ENCODE measurements at regions not wholly inside any gene's neighbourhood (a gene's known extent, or its start where the extent isn't known, plus 50 kb on each side); places are given as distances from the start of the nearest gene placed in this dataset.

- no peak overlapping the region for H3K4me3 ChIP-seq (ENCODE audit: low read depth, low read length)
- TF ChIP-seq, protein P1, sequence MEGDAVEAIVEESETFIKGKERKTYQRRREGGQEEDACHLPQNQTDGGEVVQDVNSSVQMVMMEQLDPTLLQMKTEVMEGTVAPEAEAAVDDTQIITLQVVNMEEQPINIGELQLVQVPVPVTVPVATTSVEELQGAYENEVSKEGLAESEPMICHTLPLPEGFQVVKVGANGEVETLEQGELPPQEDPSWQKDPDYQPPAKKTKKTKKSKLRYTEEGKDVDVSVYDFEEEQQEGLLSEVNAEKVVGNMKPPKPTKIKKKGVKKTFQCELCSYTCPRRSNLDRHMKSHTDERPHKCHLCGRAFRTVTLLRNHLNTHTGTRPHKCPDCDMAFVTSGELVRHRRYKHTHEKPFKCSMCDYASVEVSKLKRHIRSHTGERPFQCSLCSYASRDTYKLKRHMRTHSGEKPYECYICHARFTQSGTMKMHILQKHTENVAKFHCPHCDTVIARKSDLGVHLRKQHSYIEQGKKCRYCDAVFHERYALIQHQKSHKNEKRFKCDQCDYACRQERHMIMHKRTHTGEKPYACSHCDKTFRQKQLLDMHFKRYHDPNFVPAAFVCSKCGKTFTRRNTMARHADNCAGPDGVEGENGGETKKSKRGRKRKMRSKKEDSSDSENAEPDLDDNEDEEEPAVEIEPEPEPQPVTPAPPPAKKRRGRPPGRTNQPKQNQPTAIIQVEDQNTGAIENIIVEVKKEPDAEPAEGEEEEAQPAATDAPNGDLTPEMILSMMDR (conservative IDR thresholded peaks at IDR 0.05; ENCODE audit: low read depth, low read length) = no peak
- no peak for DNase-seq (ENCODE audit: low read depth)
Measured at GRCh38 chr9:26361010-26361409, 531.6 kb downstream of the CAAP1 start.

- TF ChIP-seq, protein P1 (conservative IDR thresholded peaks at IDR 0.05; ENCODE audit: low read depth, low read length) = no peak
- no peak overlapping the region for H3K4me3 ChIP-seq (ENCODE audit: low read depth, low read length)
- DNase-seq (ENCODE audit: low read depth) = no peak
Measured at GRCh38 chr9:26358836-26359235, 533.8 kb downstream of the CAAP1 start.

DNA sequence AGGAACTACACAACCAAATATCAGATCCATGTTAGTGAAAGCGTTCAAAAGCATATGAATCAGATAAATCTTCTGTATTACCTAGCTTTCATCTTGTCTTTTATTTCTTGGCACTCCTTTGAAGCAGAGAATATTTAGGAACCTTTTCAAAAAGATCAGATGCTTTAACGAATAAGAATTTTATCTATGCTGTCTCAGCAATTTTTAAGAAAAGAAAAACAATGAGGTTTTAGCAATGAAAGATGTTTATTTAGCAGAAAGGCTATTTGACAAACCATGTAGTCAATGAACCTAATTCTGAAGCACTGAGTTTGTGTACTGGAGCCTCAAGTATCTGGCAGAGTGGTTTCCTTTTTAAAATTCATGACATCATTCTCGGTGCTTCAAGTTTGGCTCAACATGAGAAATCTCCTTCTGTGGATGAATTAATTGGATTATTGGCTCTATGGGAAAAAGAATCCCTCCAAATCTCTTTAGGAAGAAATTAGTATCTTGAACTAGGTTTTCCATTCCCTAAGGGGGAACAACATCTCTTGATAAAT is 534.7 kb downstream of the CAAP1 start:
- H3K4me3 ChIP-seq (ENCODE audit: low read depth, low read length) = no peak overlapping the region
- TF ChIP-seq, protein P1 (conservative IDR thresholded peaks at IDR 0.05; ENCODE audit: low read depth, low read length) = no peak
- no peak for DNase-seq (ENCODE audit: low read depth)

- no peak for DNase-seq (ENCODE audit: low read depth)
- TF ChIP-seq, protein P1 (conservative IDR thresholded peaks at IDR 0.05; ENCODE audit: low read depth, low read length) = no peak
- H3K4me3 ChIP-seq (ENCODE audit: low read depth, low read length) = no peak overlapping the region
Measured at GRCh38 chr9:26356491-26356890, 536.1 kb downstream of the CAAP1 start.

GRCh38 chr9:26346942-26347477 is 545.6 kb downstream of the CAAP1 start:
- DNase-seq (ENCODE audit: low read depth) = no peak
- TF ChIP-seq, protein P1 (conservative IDR thresholded peaks at IDR 0.05; ENCODE audit: low read depth, low read length) = no peak
- no peak overlapping the region for H3K4me3 ChIP-seq (ENCODE audit: low read depth, low read length)

DNA sequence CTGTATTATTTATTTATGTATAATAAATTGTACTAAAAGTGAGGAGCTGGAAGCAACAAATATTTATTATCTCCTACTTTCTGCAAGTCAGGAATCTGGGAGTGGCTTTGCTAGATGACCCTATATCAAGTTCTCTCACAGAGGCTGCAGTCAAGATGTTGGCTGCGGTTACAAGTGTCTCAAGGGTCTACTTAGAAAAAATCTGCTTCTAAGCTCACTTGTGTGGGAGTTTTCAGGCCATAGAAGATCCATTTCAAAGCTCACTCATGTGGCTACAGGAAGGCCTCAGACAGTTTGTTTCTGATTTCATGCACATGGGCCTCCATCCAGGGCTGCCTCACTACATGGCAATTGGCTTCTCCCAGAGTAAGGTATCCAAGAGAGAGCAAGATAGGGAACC is 551.1 kb downstream of the CAAP1 start:
- H3K4me3 ChIP-seq (ENCODE audit: low read depth, low read length) = no peak overlapping the region
- DNase-seq (ENCODE audit: low read depth) = no peak
- TF ChIP-seq, protein P1 (conservative IDR thresholded peaks at IDR 0.05; ENCODE audit: low read depth, low read length) = no peak

- TF ChIP-seq, protein P1 (conservative IDR thresholded peaks at IDR 0.05; ENCODE audit: low read depth, low read length) = no peak
- no peak for DNase-seq (ENCODE audit: low read depth)
- no peak overlapping the region for H3K4me3 ChIP-seq (ENCODE audit: low read depth, low read length)
Measured at GRCh38 chr9:26339796-26340195, 552.8 kb downstream of the CAAP1 start.

Measured in choroid plexus epithelial cell (primary cell).